ENCODE measurements at regions not wholly inside any gene's neighbourhood (a gene's known extent, or its start where the extent isn't known, plus 50 kb on each side); places are given as distances from the start of the nearest gene placed in this dataset.

DNA sequence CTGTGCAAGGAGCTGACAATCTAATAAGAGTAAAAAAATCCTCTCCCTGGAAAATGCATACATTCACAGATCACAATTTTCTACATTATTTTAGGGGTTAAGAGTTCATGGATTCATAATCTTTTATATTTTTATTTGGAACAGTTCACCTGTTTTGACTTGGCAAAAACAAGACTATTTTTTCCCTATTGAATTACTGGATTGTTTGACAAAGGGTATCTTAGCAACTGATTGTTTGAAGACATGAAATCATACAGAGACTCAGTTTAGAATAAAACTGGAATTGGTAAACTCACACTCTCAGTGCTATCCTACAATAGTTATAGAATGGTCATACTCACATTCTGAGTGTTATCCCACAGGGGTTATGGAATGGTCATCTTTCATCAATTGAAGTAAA, 358.2 kb upstream of the PTGER4 start:
- no peak for TF ChIP-seq CTCF (IDR thresholded peaks at IDR 0.05; ENCODE audit: control insufficient read depth, extremely low read depth, insufficient read depth)
- DNase-seq (ENCODE audit: low read depth): no peak
- no peak overlapping the region for H3K4me3 ChIP-seq (ENCODE audit: low read depth, low read length)

- no peak overlapping the region for H3K4me3 ChIP-seq (ENCODE audit: low read depth, low read length)
- no peak for DNase-seq (ENCODE audit: low read depth)
- no peak for TF ChIP-seq CTCF (IDR thresholded peaks at IDR 0.05; ENCODE audit: control insufficient read depth, extremely low read depth, insufficient read depth)
Measured at GRCh38 chr5:40318395-40318794, 361.3 kb upstream of the PTGER4 start.

- no peak overlapping the region for H3K4me3 ChIP-seq (ENCODE audit: low read depth, low read length)
- DNase-seq (ENCODE audit: low read depth): no peak
- TF ChIP-seq CTCF (IDR thresholded peaks at IDR 0.05; ENCODE audit: control insufficient read depth, extremely low read depth, insufficient read depth): no peak
Measured at GRCh38 chr5:40317023-40317422, 362.7 kb upstream of the PTGER4 start.

GRCh38 chr5:40315126-40315525, 364.6 kb upstream of the PTGER4 start:
- no peak for DNase-seq (ENCODE audit: low read depth)
- H3K4me3 ChIP-seq (ENCODE audit: low read depth, low read length): no peak overlapping the region
- no peak for TF ChIP-seq CTCF (IDR thresholded peaks at IDR 0.05; ENCODE audit: control insufficient read depth, extremely low read depth, insufficient read depth)

DNA sequence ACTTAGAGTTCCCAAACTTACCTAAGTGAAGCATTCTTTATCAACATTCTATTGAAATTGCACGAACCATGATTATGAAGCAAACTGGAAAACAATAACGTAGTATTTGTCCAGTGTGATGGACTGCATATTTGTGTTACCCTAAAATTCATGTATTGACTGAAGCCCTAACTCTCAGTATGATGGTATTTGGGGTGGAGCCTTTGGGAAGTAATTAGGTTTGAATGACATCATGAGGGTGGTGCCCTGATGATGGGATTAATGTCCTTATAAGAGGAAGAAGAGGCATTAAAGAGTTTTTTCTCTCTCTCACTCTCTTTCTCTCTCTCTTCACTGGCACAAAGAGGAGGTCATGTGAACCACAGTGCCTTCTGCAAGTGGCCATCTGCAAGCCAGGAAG, 365.4 kb upstream of the PTGER4 start:
- DNase-seq (ENCODE audit: low read depth): no peak
- no peak for TF ChIP-seq CTCF (IDR thresholded peaks at IDR 0.05; ENCODE audit: control insufficient read depth, extremely low read depth, insufficient read depth)
- H3K4me3 ChIP-seq (ENCODE audit: low read depth, low read length): no peak overlapping the region

GRCh38 chr5:40312205-40312604, 367.5 kb upstream of the PTGER4 start:
- no peak overlapping the region for H3K4me3 ChIP-seq (ENCODE audit: low read depth, low read length)
- DNase-seq (ENCODE audit: low read depth): no peak
- TF ChIP-seq CTCF (IDR thresholded peaks at IDR 0.05; ENCODE audit: control insufficient read depth, extremely low read depth, insufficient read depth): no peak

GRCh38 chr5:40309851-40310250, 369.9 kb upstream of the PTGER4 start:
- DNase-seq (ENCODE audit: low read depth): no peak
- no peak for TF ChIP-seq CTCF (IDR thresholded peaks at IDR 0.05; ENCODE audit: control insufficient read depth, extremely low read depth, insufficient read depth)
- H3K4me3 ChIP-seq (ENCODE audit: low read depth, low read length): no peak overlapping the region

Data from LNCaP clone FGC (cell line).